GM12875 (cell line): ENCODE measurements at regions not wholly inside any gene's neighbourhood (a gene's known extent, or its start where the extent isn't known, plus 50 kb on each side); places are given as distances from the start of the nearest gene placed in this dataset.

Experiments used
- H3K4me3 ChIP-seq: one replicate; pipeline ENCODE4 v1.5.1; 2011; ENCODE audit warnings: low read depth, low read length, control low read depth
- CTCF ChIP-seq: IDR thresholded peaks from 2 replicates; pipeline ENCODE4 v1.5.1; 2011; ENCODE audit warnings: low read depth, mild to moderate bottlenecking, control low read depth, inconsistent platforms, low read length, moderate library complexity, borderline replicate concordance; ENCODE audit not compliant: insufficient read depth

- no peak overlapping the region for H3K4me3 ChIP-seq
- no peak for TF ChIP-seq CTCF
Measured at GRCh38 chr11:103794262-103794661, 242.2 kb upstream of the DDI1 start.

- no peak overlapping the region for H3K4me3 ChIP-seq
- no peak for TF ChIP-seq CTCF
Measured at GRCh38 chr11:103798026-103798425, 238.4 kb upstream of the DDI1 start.

GRCh38 chr11:103798446-103798845 is 238.0 kb upstream of the DDI1 start:
- H3K4me3 ChIP-seq: no peak overlapping the region
- no peak for TF ChIP-seq CTCF

GRCh38 chr11:103800406-103801114 is 235.9 kb upstream of the DDI1 start:
- no peak overlapping the region for H3K4me3 ChIP-seq
- no peak for TF ChIP-seq CTCF

- no peak for TF ChIP-seq CTCF
- no peak overlapping the region for H3K4me3 ChIP-seq
Measured at GRCh38 chr11:103803062-103803461, 233.4 kb upstream of the DDI1 start.

GRCh38 chr11:103805688-103806009 is 230.8 kb upstream of the DDI1 start:
- TF ChIP-seq CTCF: no peak
- H3K4me3 ChIP-seq: no peak overlapping the region

GRCh38 chr11:103806130-103806895 is 230.1 kb upstream of the DDI1 start:
- TF ChIP-seq CTCF: no peak
- no peak overlapping the region for H3K4me3 ChIP-seq
